PC-9 (cell line): ENCODE measurements at regions not wholly inside any gene's neighbourhood (a gene's known extent, or its start where the extent isn't known, plus 50 kb on each side); places are given as distances from the start of the nearest gene placed in this dataset.

ENCODE experiments used
- EZH2 ChIP-seq: fragments of 200-600 bp; sonication (generic); IDR thresholded peaks from 2 replicates; pipeline ENCODE4 v1.8.0; 2017; ENCODE audit warnings: antibody characterized with exemption, low read depth
- TF ChIP-seq, protein P1 (sequence below): fragments of 200-600 bp; sonication (generic); conservative IDR thresholded peaks from 2 replicates; pipeline ENCODE4 v1.6.1; 2017; ENCODE audit warnings: mixed run types, antibody characterized with exemption, mild to moderate bottlenecking, moderate library complexity

DNA sequence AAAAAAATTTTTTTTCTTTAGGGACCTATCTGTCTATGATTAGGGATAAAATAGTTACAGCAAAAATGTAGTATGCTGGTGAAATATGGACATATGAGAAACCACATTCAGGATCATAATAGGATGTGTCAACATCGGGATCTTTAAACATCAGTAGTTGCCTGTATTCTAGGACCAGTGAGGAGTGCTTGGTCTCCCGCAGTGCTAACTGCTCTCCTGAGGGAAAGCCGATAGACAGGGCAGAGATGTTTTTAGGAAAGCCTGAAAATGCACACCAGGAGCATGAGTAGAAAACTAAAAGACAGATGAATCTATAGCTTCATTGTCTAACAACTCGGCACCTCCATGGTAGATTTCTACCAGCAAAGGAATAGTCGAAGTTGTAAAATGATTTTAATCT is 178.1 kb upstream of the SMIM31 start:
- TF ChIP-seq, protein P1, sequence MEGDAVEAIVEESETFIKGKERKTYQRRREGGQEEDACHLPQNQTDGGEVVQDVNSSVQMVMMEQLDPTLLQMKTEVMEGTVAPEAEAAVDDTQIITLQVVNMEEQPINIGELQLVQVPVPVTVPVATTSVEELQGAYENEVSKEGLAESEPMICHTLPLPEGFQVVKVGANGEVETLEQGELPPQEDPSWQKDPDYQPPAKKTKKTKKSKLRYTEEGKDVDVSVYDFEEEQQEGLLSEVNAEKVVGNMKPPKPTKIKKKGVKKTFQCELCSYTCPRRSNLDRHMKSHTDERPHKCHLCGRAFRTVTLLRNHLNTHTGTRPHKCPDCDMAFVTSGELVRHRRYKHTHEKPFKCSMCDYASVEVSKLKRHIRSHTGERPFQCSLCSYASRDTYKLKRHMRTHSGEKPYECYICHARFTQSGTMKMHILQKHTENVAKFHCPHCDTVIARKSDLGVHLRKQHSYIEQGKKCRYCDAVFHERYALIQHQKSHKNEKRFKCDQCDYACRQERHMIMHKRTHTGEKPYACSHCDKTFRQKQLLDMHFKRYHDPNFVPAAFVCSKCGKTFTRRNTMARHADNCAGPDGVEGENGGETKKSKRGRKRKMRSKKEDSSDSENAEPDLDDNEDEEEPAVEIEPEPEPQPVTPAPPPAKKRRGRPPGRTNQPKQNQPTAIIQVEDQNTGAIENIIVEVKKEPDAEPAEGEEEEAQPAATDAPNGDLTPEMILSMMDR: no peak
- no peak for TF ChIP-seq EZH2
